ENCODE measurements at regions not wholly inside any gene's neighbourhood (a gene's known extent, or its start where the extent isn't known, plus 50 kb on each side); places are given as distances from the start of the nearest gene placed in this dataset.

DNA sequence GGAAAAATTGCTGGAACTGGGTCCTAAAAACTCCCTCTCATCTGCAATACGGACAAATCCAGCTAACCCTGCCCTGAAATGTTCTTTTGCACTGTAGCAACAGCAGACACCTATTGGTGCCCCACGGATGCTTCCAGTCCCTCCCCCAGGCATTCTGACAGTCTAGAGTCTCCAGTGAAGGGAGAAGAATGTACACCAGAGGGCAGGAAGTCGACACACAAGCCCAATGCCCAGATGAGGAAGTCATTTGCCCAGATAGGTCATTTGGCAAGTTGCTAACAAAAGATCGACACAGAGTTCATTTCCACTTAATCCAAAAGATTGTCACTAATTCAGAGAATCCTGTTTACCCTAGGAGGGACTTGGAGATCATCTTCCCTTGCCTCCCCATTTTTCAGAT is 293.0 kb upstream of the PRDM1 start:
- TF ChIP-seq CTCF (IDR thresholded peaks at IDR 0.05) (no peak), POLR2A (IDR thresholded peaks at IDR 0.05) (no peak)

Data from thyroid gland (tissue), 4 donors.